H9 (cell line): ENCODE measurements at regions not wholly inside any gene's neighbourhood (a gene's known extent, or its start where the extent isn't known, plus 50 kb on each side); places are given as distances from the start of the nearest gene placed in this dataset.

Experiments used
- DNase-seq: peaks from one replicate; pipeline ENCODE4 v3.0.0-alpha.2; 2017
- H2AFZ ChIP-seq: one replicate; pipeline ENCODE4 v1.6.1; 2013; ENCODE audit warnings: mild to moderate bottlenecking, low read length, control low read depth, moderate library complexity
- H2AK5ac ChIP-seq: 2 replicates; pipeline ENCODE4 v1.6.1; 2013; ENCODE audit warnings: low read length, control low read depth, mixed read lengths; ENCODE audit not compliant: insufficient read length
- H2BK120ac ChIP-seq: one replicate; pipeline ENCODE4 v1.6.1; 2013; ENCODE audit warnings: low read depth, mild to moderate bottlenecking, low read length, control low read depth, inconsistent platforms; ENCODE audit not compliant: poor library complexity, severe bottlenecking
- H2BK12ac ChIP-seq: 2 replicates; pipeline ENCODE4 v1.6.1; 2013; ENCODE audit warnings: low read length, control low read depth, mixed read lengths, low read depth; ENCODE audit not compliant: insufficient read length
- H2BK15ac ChIP-seq: 2 replicates; pipeline ENCODE4 v1.6.1; 2013; ENCODE audit warnings: low read depth, low read length, control low read depth
- H2BK20ac ChIP-seq: one replicate; pipeline ENCODE4 v1.6.1; 2013; ENCODE audit warnings: low read depth, mild to moderate bottlenecking, low read length, control low read depth, inconsistent platforms; ENCODE audit not compliant: poor library complexity, severe bottlenecking
- H2BK5ac ChIP-seq: 2 replicates; pipeline ENCODE4 v1.6.1; 2013; ENCODE audit warnings: low read length, control low read depth, mixed read lengths; ENCODE audit not compliant: insufficient read length
- H3K14ac ChIP-seq: 2 replicates; pipeline ENCODE4 v1.6.1; 2013; ENCODE audit warnings: low read length, control low read depth; ENCODE audit not compliant: insufficient read depth
- H3K18ac ChIP-seq: 2 replicates; pipeline ENCODE4 v1.6.1; 2013; ENCODE audit warnings: low read depth, mild to moderate bottlenecking, mixed read lengths, low read length, control low read depth; ENCODE audit not compliant: insufficient read length
- H3K23ac ChIP-seq: 2 replicates; pipeline ENCODE4 v1.6.1; 2013; ENCODE audit warnings: low read length, control low read depth, mixed read lengths, low read depth; ENCODE audit not compliant: insufficient read length
- H3K23me2 ChIP-seq: 2 replicates; pipeline ENCODE4 v1.6.1; 2013; ENCODE audit warnings: low read depth, mild to moderate bottlenecking, mixed read lengths, low read length, control low read depth; ENCODE audit not compliant: insufficient read length, poor library complexity, severe bottlenecking
- H3K27ac ChIP-seq: 2 replicates; pipeline ENCODE4 v1.5.1; 2013; ENCODE audit warnings: low read length, control low read depth, mixed read lengths, low read depth; ENCODE audit not compliant: insufficient read length
- H3K27me3 ChIP-seq: 2 replicates; pipeline ENCODE4 v1.6.1; 2013; ENCODE audit warnings: low read length, control low read depth, inconsistent platforms; ENCODE audit not compliant: insufficient read depth
- H3K4ac ChIP-seq: 2 replicates; pipeline ENCODE4 v1.6.1; 2013; ENCODE audit warnings: low read depth, mild to moderate bottlenecking, control low read depth, inconsistent platforms, low read length, moderate library complexity
- H3K4me1 ChIP-seq: 2 replicates; pipeline ENCODE4 v1.6.1; 2013; ENCODE audit warnings: low read length, control low read depth, inconsistent platforms; ENCODE audit not compliant: insufficient read depth
- H3K4me2 ChIP-seq: 2 replicates; pipeline ENCODE4 v1.6.1; 2013; ENCODE audit warnings: low read length, control low read depth, mixed read lengths; ENCODE audit not compliant: insufficient read length, insufficient read depth
- H3K56ac ChIP-seq: 2 replicates; pipeline ENCODE4 v1.6.1; 2013; ENCODE audit warnings: low read depth, mild to moderate bottlenecking, mixed read lengths, low read length, control low read depth; ENCODE audit not compliant: insufficient read length
- H3K79me1 ChIP-seq: 2 replicates; pipeline ENCODE4 v1.6.1; 2013; ENCODE audit warnings: low read depth, mild to moderate bottlenecking, moderate library complexity, low read length, control low read depth, inconsistent platforms; ENCODE audit not compliant: insufficient read depth, poor library complexity, severe bottlenecking
- H3K79me2 ChIP-seq: 2 replicates; pipeline ENCODE4 v1.6.1; 2013; ENCODE audit warnings: low read length, control low read depth, inconsistent platforms; ENCODE audit not compliant: insufficient read depth
- H3K9ac ChIP-seq: 2 replicates; pipeline ENCODE4 v1.6.1; 2013; ENCODE audit warnings: low read length, control low read depth, mixed read lengths; ENCODE audit not compliant: insufficient read length; ENCODE audit errors: extremely low read depth
- H3K9me3 ChIP-seq: one replicate; pipeline ENCODE4 v1.6.1; 2013; ENCODE audit warnings: low read depth, low read length, inconsistent platforms; ENCODE audit not compliant: control insufficient read depth
- H3T11ph ChIP-seq: one replicate; pipeline ENCODE4 v1.6.1; 2013; ENCODE audit warnings: mild to moderate bottlenecking, low read length, control low read depth, inconsistent platforms
- H4K20me1 ChIP-seq: one replicate; pipeline ENCODE4 v1.6.1; 2013; ENCODE audit not compliant: control insufficient read depth, insufficient read length, insufficient read depth
- H4K5ac ChIP-seq: 2 replicates; pipeline ENCODE4 v1.6.1; 2013; ENCODE audit warnings: low read depth, mild to moderate bottlenecking, mixed read lengths, low read length, control low read depth; ENCODE audit not compliant: insufficient read length
- H4K8ac ChIP-seq: replicated peaks from 2 replicates; pipeline ENCODE4 v1.6.1; 2013; ENCODE audit warnings: low read length, control low read depth, mixed read lengths, low read depth; ENCODE audit not compliant: insufficient read length
- H4K91ac ChIP-seq: 2 replicates; pipeline ENCODE4 v1.6.1; 2013; ENCODE audit warnings: low read depth, mild to moderate bottlenecking, moderate library complexity, mixed read lengths, low read length, control low read depth; ENCODE audit not compliant: insufficient read length
- H3K27ac Mint-ChIP-seq, 3 experiments: 2 replicates in 2 of 3; 3 replicates in 1 of 3; pipeline ENCODE4 v1.8.0; 2020 to 2021; ENCODE audit warnings: mixed read lengths in 3 of 3, mild to moderate bottlenecking in 1 of 3, moderate library complexity in 1 of 3
- H3K27me3 Mint-ChIP-seq: 2 replicates; pipeline ENCODE4 v1.8.0; 2021; ENCODE audit warnings: low read depth, mild to moderate bottlenecking, moderate library complexity, mixed read lengths
- H3K36me3 Mint-ChIP-seq, 3 experiments: 2 replicates in 2 of 3; 3 replicates in 1 of 3; pipeline ENCODE4 v1.8.0; 2020 to 2021; ENCODE audit warnings: low read depth in 3 of 3, mixed read lengths in 3 of 3; ENCODE audit not compliant: insufficient read depth in 1 of 3
- H3K4me1 Mint-ChIP-seq, 2 experiments: 2 replicates each; pipeline ENCODE4 v1.8.0; 2020; ENCODE audit warnings: mixed read lengths in 2 of 2
- H3K4me3 Mint-ChIP-seq, 2 experiments: 2 replicates in 1 of 2; 3 replicates in 1 of 2; pipeline ENCODE4 v1.8.0; 2020 to 2021; ENCODE audit warnings: mild to moderate bottlenecking in 2 of 2, mixed read lengths in 2 of 2, moderate library complexity in 1 of 2
- H3K9me3 Mint-ChIP-seq, 2 experiments: 2 replicates in 1 of 2; 3 replicates in 1 of 2; pipeline ENCODE4 v1.8.0; 2020; ENCODE audit warnings: mild to moderate bottlenecking in 2 of 2, mixed read lengths in 2 of 2, moderate library complexity in 1 of 2
- CTCF ChIP-seq: fragments of 200-600 bp; sonication (generic); conservative IDR thresholded peaks from 3 replicates; pipeline ENCODE4 v1.8.0; 2021; ENCODE audit warnings: antibody characterized with exemption, mild to moderate bottlenecking

DNA sequence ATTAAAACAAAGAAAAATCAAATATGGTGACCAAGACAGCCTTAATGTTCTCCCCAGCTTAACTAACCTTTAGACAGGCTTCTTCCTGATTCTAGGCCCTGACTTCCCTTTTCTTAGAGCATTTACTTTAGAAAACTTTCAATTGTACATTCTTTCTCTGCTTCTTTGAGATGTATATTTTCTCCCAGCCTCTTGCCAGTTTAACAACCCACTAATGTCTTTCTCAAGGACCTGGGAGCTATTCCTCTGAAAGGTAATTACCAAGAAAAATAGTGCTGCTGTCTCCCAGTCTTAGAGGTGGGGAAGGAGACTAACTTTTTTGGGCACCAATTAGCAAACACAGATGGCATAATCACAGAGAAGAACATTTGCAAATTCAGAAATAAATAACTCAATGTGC is 62.8 kb upstream of the KCNQ5 start:
- Histone ChIP-seq H3K9ac (no peak overlapping the region), H4K8ac (no peak overlapping the region), H2BK5ac (no peak overlapping the region), H3K27ac (no peak overlapping the region), H3K9me3 (no peaks in the 10 kb centered on the region), H2AFZ (no peak overlapping the region), H3K23me2 (no peaks in the 10 kb centered on the region), H3K14ac (no peak overlapping the region), H3K18ac (no peak overlapping the region), H2BK15ac (no peak overlapping the region), H3T11ph (no peak overlapping the region), H4K20me1 (no peaks in the 10 kb centered on the region), H3K79me2 (no peaks in the 10 kb centered on the region), H2BK12ac (no peak overlapping the region), H2BK120ac (no peak overlapping the region), H3K56ac (no peak overlapping the region), H3K4me2 (no peak overlapping the region), H2BK20ac (no peak overlapping the region), H4K5ac (no peak overlapping the region), H3K79me1 (no peaks in the 10 kb centered on the region), H3K4ac (no peak overlapping the region), H4K91ac (no peak overlapping the region), H3K4me1 (peaks cover 2% of the 10 kb centered on the region; the same call in 1 of the 2 replicates), H3K23ac (no peak overlapping the region), H3K27me3 (no peaks in the 10 kb centered on the region), H2AK5ac (no peak overlapping the region)
- Mint-ChIP-seq H3K4me1 (peaks cover 26 to 35% of the 10 kb centered on the region in 2 experiments), H3K27me3 (no peaks in the 10 kb centered on the region), H3K9me3 (no peaks in the 10 kb centered on the region), H3K4me3 (no peak overlapping the region), H3K36me3 (no peaks in the 10 kb centered on the region), H3K27ac (peak overlapping the region in 2 of 3 experiments; percentile 27 to 92; a peak in 4 of 7 replicates)
- no peak for TF ChIP-seq CTCF
- DNase-seq, result no peak
